CD14-positive monocyte (primary cell): ENCODE measurements at regions not wholly inside any gene's neighbourhood (a gene's known extent, or its start where the extent isn't known, plus 50 kb on each side); places are given as distances from the start of the nearest gene placed in this dataset.

Experiments used
- DNase-seq, 3 donors: peaks; one replicate each; pipeline ENCODE4 v3.0.0-alpha.2; 2011 to 2022
- H2AFZ ChIP-seq: 2 replicates; pipeline ENCODE4 v1.6.0; 2012; ENCODE audit warnings: mild to moderate bottlenecking, low read depth, low read length, inconsistent platforms; ENCODE audit not compliant: insufficient read depth, poor library complexity, severe bottlenecking
- H3K27ac ChIP-seq, 2 donors: 1 replicate in 1 of 2; 2 replicates in 1 of 2; pipeline ENCODE4 v1.5.1; 2012 to 2013; ENCODE audit warnings: low read length in 2 of 2, control low read depth in 1 of 2, inconsistent platforms in 1 of 2, low read depth in 1 of 2, mild to moderate bottlenecking in 1 of 2
- H3K27me3 ChIP-seq, 2 donors: one replicate each; pipeline versions ENCODE4 v1.6.0 to v1.6.1; 2011 to 2013; ENCODE audit warnings: low read length in 2 of 2; ENCODE audit not compliant: control insufficient read depth in 2 of 2, insufficient read depth in 2 of 2
- H3K36me3 ChIP-seq, 2 donors: replicated peaks in 1 of 2; 1 replicate in 1 of 2; 2 replicates in 1 of 2; pipeline versions ENCODE4 v1.5.1 to v1.6.1; 2012 to 2013; ENCODE audit warnings: low read length in 2 of 2, control low read depth in 1 of 2, inconsistent platforms in 1 of 2, mild to moderate bottlenecking in 1 of 2; ENCODE audit not compliant: insufficient read depth in 2 of 2, control insufficient read depth in 1 of 2
- H3K4me1 ChIP-seq, 2 donors: 1 replicate in 1 of 2; 2 replicates in 1 of 2; pipeline versions ENCODE4 v1.5.1 to v1.6.1; 2012 to 2013; ENCODE audit warnings: low read length in 2 of 2, control low read depth in 1 of 2, inconsistent platforms in 1 of 2, mild to moderate bottlenecking in 1 of 2, moderate library complexity in 1 of 2; ENCODE audit not compliant: insufficient read depth in 2 of 2, control insufficient read depth in 1 of 2
- H3K4me2 ChIP-seq: replicated peaks from 2 replicates; pipeline ENCODE3; 2012; ENCODE audit warnings: low read length, moderate library complexity, mild to moderate bottlenecking; ENCODE audit not compliant: poor library complexity, severe bottlenecking; ENCODE audit errors: extremely low read depth
- H3K4me3 ChIP-seq, 3 experiments: fragments of 200-600 bp in 1 of 3; sonication (generic) in 1 of 3; replicated peaks in 1 of 3; 1 replicate in 2 of 3; 2 replicates in 1 of 3; pipeline ENCODE4 v1.5.1; 2011 to 2013; ENCODE audit warnings: low read length in 3 of 3, mild to moderate bottlenecking in 3 of 3, control low read depth in 2 of 3, low read depth in 2 of 3, inconsistent platforms in 1 of 3, moderate library complexity in 1 of 3
- H3K79me2 ChIP-seq: 2 replicates; pipeline ENCODE4 v1.6.0; 2012; ENCODE audit warnings: mild to moderate bottlenecking, control low read depth, inconsistent platforms, low read length, moderate library complexity; ENCODE audit not compliant: insufficient read depth
- H3K9ac ChIP-seq: 2 replicates; pipeline ENCODE4 v1.6.0; 2017; ENCODE audit warnings: low read length, mild to moderate bottlenecking; ENCODE audit not compliant: insufficient read depth, poor library complexity, severe bottlenecking
- H3K9me3 ChIP-seq, 2 donors: replicated peaks in 1 of 2; 1 replicate in 1 of 2; 2 replicates in 1 of 2; pipeline versions ENCODE4 v1.5.1 to v1.6.1; 2012 to 2013; ENCODE audit warnings: low read length in 2 of 2, control low read depth in 1 of 2; ENCODE audit not compliant: control insufficient read depth in 1 of 2, insufficient read depth in 1 of 2
- H4K20me1 ChIP-seq: 2 replicates; pipeline ENCODE4 v1.6.0; 2012; ENCODE audit warnings: mild to moderate bottlenecking, low read length, control low read depth, moderate library complexity; ENCODE audit not compliant: insufficient read depth
- H3K27ac Mint-ChIP-seq, 7 donors: one replicate each; pipeline ENCODE4 v1.8.0; 2020; ENCODE audit warnings: mild to moderate bottlenecking in 7 of 7, mixed read lengths in 7 of 7, moderate library complexity in 6 of 7, inconsistent platforms in 2 of 7
- H3K27me3 Mint-ChIP-seq, 3 donors: one replicate each; pipeline ENCODE4 v1.8.0; 2021 to 2022; ENCODE audit warnings: low read depth in 3 of 3, mild to moderate bottlenecking in 3 of 3, mixed read lengths in 3 of 3, moderate library complexity in 3 of 3, inconsistent platforms in 1 of 3
- H3K36me3 Mint-ChIP-seq, 2 donors: one replicate each; pipeline ENCODE4 v1.8.0; 2020; ENCODE audit warnings: mixed read lengths in 2 of 2, inconsistent platforms in 1 of 2, mild to moderate bottlenecking in 1 of 2
- H3K4me1 Mint-ChIP-seq: one replicate; pipeline ENCODE4 v1.8.0; 2020; ENCODE audit warnings: mild to moderate bottlenecking, mixed read lengths
- H3K4me3 Mint-ChIP-seq, 2 donors: one replicate each; pipeline ENCODE4 v1.8.0; 2020; ENCODE audit warnings: mild to moderate bottlenecking in 2 of 2, mixed read lengths in 2 of 2, moderate library complexity in 1 of 2
- H3K9me3 Mint-ChIP-seq, 7 donors: one replicate each; pipeline ENCODE4 v1.8.0; 2020 to 2022; ENCODE audit warnings: mixed read lengths in 7 of 7, mild to moderate bottlenecking in 6 of 7, moderate library complexity in 6 of 7, inconsistent platforms in 2 of 7
- CTCF ChIP-seq: fragments of 200-600 bp; IDR thresholded peaks from one replicate; pipeline ENCODE4 v1.8.0; 2022; ENCODE audit warnings: antibody characterized with exemption, mild to moderate bottlenecking
- WGBS: methylation state at CpG from one replicate; pipeline ENCODE4 v1.1.5; 2013; ENCODE audit warnings: missing lambda C conversion rate; ENCODE audit not compliant: insufficient coverage; 5-methylcytosine and 5-hydroxymethylcytosine counted together
- intact Hi-C, 2 donors: fragments of 100-400 bp; cut with micrococcal nuclease; formaldehyde crosslinking; loops; one replicate each; pipeline versions ENCODE4 v1.15.0 to v1.15.1; 2023

- Histone ChIP-seq H3K4me2 (no peak overlapping the region), H3K4me1 (no peaks in the 10 kb centered on the region), H3K9ac (no peak overlapping the region), H3K79me2 (no peaks in the 10 kb centered on the region), H3K27me3 (peaks cover 0 to 3% of the 10 kb centered on the region in 2 donors), H3K9me3 (no peaks in the 10 kb centered on the region), H3K4me3 (no peak overlapping the region), H3K36me3 (no peaks in the 10 kb centered on the region), H2AFZ (no peak overlapping the region), H3K27ac (no peak overlapping the region), H4K20me1 (no peaks in the 10 kb centered on the region)
- H3K4me3 Mint-ChIP-seq = no peak overlapping the region
- H3K27me3 Mint-ChIP-seq = peaks cover 0 to 5% (median 3%) of the 10 kb centered on the region in 3 donors
- 71% methylated on average over 1 of the region's 5 CpGs for WGBS
- peaks cover 0 to 1% (median 0%) of the 10 kb centered on the region in 7 donors for H3K9me3 Mint-ChIP-seq
- DNase-seq = no peak
- TF ChIP-seq CTCF = no peak
- no peaks in the 10 kb centered on the region for H3K36me3 Mint-ChIP-seq
- no peak overlapping the region for H3K27ac Mint-ChIP-seq
- intact Hi-C loops = no loop called here
- no peaks in the 10 kb centered on the region for H3K4me1 Mint-ChIP-seq
These were observed 116.3 kb downstream of the TMX1 start for GRCh38 chr14:51356381-51356780.

- H3K4me3 Mint-ChIP-seq = no peak overlapping the region
- no peaks in the 10 kb centered on the region for H3K79me2 ChIP-seq
- H3K4me2 ChIP-seq = no peak overlapping the region
- no peak for TF ChIP-seq CTCF
- no peaks in the 10 kb centered on the region for H3K4me1 Mint-ChIP-seq
- H3K36me3 ChIP-seq = no peaks in the 10 kb centered on the region
- H3K9ac ChIP-seq = no peak overlapping the region
- no peak for DNase-seq
- intact Hi-C loops = no loop called here
- H3K4me1 ChIP-seq = no peaks in the 10 kb centered on the region
- H2AFZ ChIP-seq = no peak overlapping the region
- H3K27ac Mint-ChIP-seq = peak overlapping the region in 1 of 7 donors; percentile 26
- no peak overlapping the region for H3K27ac ChIP-seq
- no peaks in the 10 kb centered on the region for H3K36me3 Mint-ChIP-seq
- no peaks in the 10 kb centered on the region for H3K9me3 Mint-ChIP-seq
- H3K27me3 ChIP-seq = peaks cover 0 to 3% of the 10 kb centered on the region in 2 donors
- peaks cover 0 to 5% (median 3%) of the 10 kb centered on the region in 3 donors for H3K27me3 Mint-ChIP-seq
- WGBS = no CpG with 5 or more reads among the region's 3 CpGs
- no peak overlapping the region for H3K4me3 ChIP-seq
- H3K9me3 ChIP-seq = no peaks in the 10 kb centered on the region
- H4K20me1 ChIP-seq = no peaks in the 10 kb centered on the region
These were observed 117.2 kb downstream of the TMX1 start for GRCh38 chr14:51357250-51357649.
